HG02798 (cell line): ENCODE measurements at regions not wholly inside any gene's neighbourhood (a gene's known extent, or its start where the extent isn't known, plus 50 kb on each side); places are given as distances from the start of the nearest gene placed in this dataset.
"Not testable (repeated sequence)": the region's sequence is repeated elsewhere in the genome, so short reads cannot be mapped to it uniquely, and the experiment has no call there.

Source experiments
- ATAC-seq: cut with Tn5 transposase; IDR thresholded peaks from one replicate; pipeline ENCODE4 v1.9.1; 2021; ENCODE audit warnings: mild to moderate bottlenecking; ENCODE audit not compliant: unreplicated experiment, poor library complexity

DNA sequence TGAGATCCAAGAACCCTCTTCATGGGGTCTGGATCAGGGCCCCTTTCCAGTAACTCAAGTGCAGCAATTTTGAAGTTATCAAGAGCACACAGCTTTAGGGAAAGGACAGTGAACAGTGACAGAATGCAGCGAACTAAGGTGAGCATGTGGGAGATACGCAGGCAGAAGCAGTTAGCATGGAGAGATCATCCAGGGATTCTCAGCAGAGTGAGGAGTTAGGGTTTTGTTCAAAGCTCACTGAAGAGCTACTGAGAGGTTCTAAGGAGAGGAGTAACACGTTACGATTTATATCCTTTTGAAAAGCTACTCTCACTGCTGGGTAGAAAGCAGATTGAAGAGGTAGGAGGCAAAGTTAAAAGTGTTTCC is 83.6 kb upstream of the MPP7 start:
- ATAC-seq, result no peak

GRCh38 chr10:28387140-28387539 is 84.3 kb upstream of the MPP7 start:
- ATAC-seq, result no peak

GRCh38 chr10:28391283-28391682 is 88.4 kb upstream of the MPP7 start:
- ATAC-seq, result no peak

DNA sequence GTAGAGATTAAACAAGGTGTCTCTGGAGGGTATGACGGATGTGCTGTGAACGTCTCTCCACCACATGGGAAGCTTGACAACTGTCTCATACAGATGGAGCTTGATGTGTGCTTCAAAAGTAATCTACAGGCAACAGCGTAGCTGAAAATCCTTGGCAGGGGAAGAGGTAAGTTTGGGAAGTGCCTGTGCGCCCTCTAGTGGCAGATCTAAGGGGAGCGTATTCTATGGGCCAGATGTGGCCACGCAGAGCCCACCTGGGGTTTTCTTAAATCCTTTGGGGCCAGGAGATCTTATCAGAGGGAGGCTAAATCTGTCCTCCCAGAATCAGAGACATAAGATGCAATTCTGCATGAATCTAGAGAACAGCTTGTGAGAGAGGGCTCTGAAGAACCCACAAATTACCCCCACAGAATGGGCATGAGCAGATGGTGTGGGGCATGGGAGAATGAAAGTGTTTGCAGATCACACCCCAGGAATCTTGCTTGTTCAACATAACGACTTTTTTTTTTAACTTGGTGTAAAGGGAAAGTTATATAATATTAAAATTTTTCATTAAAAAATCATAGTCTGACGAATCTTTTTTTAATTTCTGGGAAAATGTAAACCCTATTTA is 91.2 kb upstream of the MPP7 start:
- peak; percentile 77 for ATAC-seq

DNA sequence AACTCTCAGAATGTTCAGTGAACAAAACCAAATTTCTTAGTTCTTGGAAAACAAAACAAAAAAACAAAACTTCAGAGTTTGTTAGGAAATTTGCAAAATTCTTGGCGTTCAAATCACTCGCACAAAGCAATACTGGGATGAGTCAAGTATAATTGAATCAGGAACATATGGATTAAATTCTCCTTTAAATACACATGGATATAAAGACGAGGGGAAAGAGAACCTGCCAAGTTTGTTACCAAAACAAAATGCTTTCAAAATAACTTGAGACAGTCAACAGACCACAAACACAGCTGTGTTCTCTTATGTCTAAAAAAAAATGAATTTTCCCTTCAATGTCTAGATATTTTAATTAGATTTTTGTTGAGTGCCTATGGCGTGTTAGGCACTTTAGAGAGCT is 93.5 kb upstream of the MPP7 start:
- no peak for ATAC-seq

GRCh38 chr10:28397229-28397628 is 94.4 kb upstream of the MPP7 start:
- no peak for ATAC-seq

DNA sequence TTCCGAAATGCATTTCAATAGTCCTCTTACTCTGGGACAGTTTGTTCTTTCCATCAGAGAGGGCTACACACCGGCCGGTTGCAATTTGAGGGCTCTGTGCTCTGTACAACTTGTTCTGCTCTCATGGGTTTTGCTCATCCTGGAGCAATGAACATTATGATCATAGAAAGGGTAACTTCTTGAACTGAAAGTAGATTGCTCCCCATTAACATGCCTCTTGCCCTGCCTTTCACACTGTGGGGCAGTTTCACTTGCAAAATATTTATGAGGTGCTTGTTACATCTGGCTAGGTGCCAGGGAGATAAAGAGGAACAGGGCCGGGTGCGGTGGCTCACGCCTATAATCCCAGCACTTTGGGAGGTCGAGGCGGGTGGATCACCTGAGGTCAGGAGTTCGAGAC is 97.3 kb upstream of the MPP7 start:
- no peak for ATAC-seq

DNA sequence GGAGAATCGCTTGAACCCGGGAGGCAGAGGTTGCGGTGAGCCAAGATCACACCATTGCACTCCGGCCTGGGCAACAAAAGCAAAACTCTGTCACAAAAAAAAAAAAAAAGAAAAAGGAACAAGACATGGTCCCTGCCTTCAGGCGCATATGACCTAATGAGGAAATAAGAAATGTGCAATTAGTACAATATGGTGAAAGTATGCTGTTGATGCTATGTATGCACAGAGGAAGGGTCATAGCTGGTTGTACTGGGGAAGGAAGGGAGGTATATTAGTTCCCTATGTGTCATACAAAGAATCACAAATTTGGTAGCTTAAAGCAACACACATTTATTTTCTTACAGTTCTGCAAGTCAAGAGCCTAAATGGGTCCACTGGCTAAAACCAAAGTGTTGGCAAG is 97.8 kb upstream of the MPP7 start:
- no peak for ATAC-seq

GRCh38 chr10:28402611-28403073 is 99.8 kb upstream of the MPP7 start:
- not testable (repeated sequence) for ATAC-seq

DNA sequence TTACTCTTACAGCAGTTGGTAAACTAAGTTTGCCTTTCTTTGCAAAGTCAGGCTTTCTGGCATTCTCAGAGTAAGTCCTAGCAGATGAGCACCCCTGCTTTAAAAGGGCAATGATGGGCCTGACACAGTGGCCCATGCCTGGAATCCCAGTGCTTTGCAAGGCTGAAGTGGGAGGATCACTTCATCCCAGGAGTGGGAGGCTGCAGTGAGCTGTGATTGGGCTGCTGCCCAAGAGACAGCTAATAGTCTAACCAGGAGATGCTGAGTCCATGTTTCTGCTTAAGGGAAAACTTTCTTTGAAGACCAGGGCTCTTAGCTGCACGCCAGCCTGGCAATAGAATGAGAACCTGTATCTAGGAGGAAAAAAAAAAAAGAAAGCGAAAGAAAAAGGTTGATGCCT is 100.2 kb upstream of the MPP7 start:
- ATAC-seq, result no peak

- no peak for ATAC-seq
These were observed 105.4 kb upstream of the MPP7 start for GRCh38 chr10:28408237-28408777.

- ATAC-seq, result no peak
These were observed 107.7 kb upstream of the MPP7 start for GRCh38 chr10:28410420-28411135.

GRCh38 chr10:28411136-28411460 is 108.2 kb upstream of the MPP7 start:
- ATAC-seq, result no peak

GRCh38 chr10:28411648-28412047 is 108.8 kb upstream of the MPP7 start:
- ATAC-seq, result peak; percentile 57

GRCh38 chr10:28418069-28418468 is 114.8 kb upstream of the WAC start:
- ATAC-seq, result no peak

DNA sequence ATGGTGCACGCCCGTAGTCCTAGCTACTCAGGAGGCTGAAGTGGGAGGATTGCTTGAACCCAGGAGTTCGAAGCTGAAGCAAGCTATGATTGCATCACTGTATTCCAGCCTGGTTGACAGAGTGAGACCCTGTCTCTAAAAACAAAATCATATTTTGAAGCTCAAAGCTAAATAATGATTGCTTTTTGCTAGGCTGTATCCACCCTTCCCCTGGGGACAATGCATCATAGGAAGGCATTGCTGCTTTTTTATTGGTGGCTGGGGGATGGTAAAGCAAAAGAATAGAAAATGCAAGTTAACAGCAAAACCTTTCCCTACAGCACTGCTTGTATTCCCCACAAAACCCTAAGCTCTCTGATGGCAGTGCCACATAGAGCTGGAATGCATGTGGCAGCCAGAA is 107.5 kb upstream of the WAC start:
- ATAC-seq, result no peak

- ATAC-seq, result no peak
These were observed 106.3 kb upstream of the WAC start for GRCh38 chr10:28426392-28427159.

DNA sequence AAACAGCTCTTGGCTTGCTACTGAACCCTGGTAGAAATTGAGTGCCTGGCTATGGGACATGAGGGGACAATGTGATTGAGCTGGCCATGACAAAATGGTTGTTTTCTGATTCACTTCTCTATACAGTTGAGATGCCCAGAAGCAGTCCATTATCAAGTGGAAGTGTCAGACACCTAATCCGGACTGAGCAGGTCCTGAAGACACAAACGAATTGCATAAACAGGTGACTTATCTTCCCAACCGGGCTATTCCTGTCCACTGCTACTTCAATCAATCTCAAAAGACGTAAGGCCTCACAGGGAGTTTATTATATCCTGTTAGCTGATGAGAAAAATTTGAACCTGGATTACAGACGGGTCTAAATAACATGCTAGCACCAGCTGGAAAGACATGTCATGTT is 105.5 kb upstream of the WAC start:
- ATAC-seq, result no peak

DNA sequence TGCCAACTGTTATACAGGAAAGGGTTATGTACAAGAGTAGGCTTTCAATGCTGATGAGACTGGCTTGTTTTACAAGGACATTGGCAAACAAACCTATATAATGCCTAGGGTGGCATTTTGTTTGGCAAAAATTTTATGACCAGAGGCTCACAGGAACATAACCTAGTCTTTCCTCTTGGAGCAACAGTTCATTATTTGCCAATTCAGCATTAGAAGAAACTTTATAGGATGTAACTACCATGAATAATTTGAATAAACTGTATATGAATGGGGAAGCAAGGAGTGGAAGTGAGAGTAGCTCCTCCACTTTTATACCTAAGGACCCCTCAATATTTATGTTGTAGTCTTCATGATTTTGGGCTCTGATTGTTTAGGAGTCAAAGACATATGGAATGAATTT is 103.9 kb upstream of the WAC start:
- ATAC-seq, result no peak

DNA sequence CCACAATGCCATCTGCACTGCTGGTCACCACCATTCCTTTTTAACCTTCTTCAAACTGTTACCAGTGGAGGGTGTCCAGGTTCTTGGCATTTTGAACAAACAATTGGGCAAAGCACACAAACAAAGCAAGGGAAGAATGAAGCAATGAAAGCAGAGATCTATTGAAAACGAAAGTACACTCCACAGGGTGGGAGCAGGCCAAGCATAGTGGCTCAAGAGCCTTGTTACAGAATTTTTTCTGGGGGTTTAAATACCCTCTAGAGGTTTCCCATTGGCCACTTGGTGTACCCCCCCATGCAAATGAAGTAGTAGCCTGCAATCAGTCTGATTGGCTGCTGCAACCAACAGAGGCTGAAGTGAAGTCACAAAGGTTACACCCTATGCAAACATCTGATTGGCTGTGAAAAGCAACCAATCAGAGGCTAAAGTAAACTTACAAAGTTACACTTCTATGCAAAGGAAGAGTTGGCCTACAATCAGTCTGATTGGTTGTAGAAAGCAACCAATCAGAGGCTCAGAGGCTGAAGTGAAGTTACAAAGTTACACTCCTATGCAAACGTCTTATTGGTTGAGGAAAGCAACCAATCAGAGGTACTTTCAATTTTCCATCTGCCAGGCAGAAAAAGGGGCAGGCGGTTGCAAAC is 103.2 kb upstream of the WAC start:
- ATAC-seq, result no peak

DNA sequence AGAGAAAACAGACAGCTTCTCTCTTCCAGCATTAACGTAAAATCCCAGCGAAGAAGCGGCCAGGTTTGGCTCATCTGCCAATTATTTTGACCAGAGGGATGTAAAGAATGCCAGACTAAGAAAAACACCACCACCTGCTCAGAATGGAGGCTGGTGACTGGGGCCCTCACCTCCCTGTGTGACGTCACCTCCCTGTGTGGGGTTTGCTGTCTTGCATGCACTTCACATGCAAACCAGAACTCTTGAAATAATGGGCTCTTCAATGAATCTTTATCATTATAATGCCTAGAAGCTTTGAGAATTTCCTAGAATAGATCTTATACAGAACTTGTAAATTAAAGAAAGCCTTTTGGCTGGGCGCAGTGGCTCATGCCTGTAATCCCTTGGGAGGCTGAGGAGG is 101.8 kb upstream of the WAC start:
- no peak for ATAC-seq
